A673 (cell line): ENCODE measurements at regions not wholly inside any gene's neighbourhood (a gene's known extent, or its start where the extent isn't known, plus 50 kb on each side); places are given as distances from the start of the nearest gene placed in this dataset.

Source experiments
- BruUV-seq: library from RNA; stranded (reverse); fragments of 400-500 nt; replicated peaks from 2 replicates; lab custom pipeline; 2021; lab: Mats Ljungman, UMichigan
- CTCF ChIA-PET: fragments of 300-600 bp; sonication (Branson Sonifier 250); formaldehyde crosslinking; loops from one replicate; lab custom pipeline; 2022; ENCODE audit warnings: antibody characterized with exemption; lab: Charles Lee
- POLR2A ChIA-PET: fragments of 300-600 bp; sonication (Branson Sonifier 250); formaldehyde crosslinking; loops from one replicate; lab custom pipeline; 2022; ENCODE audit warnings: antibody characterized with exemption; ENCODE audit not compliant: low non-redundant PET; lab: Charles Lee
- DNase-seq: peaks from one replicate; pipeline ENCODE4 v3.0.0-alpha.2; 2015; ENCODE audit warnings: low spot score
- H3K27ac ChIP-seq: fragments of 200-600 bp; sonication (generic); 2 replicates; pipeline ENCODE4 v1.5.1; 2016; ENCODE audit warnings: mixed run types, low read depth, mild to moderate bottlenecking, mixed read lengths, antibody characterized with exemption, low read length; ENCODE audit not compliant: poor library complexity, severe bottlenecking
- H3K27me3 ChIP-seq: fragments of 200-600 bp; sonication (generic); replicated peaks from 2 replicates; pipeline ENCODE4 v1.6.1; 2017; ENCODE audit warnings: mixed run types, low read depth, mild to moderate bottlenecking, mixed read lengths, antibody characterized with exemption, low read length; ENCODE audit not compliant: insufficient read depth, poor library complexity
- H3K36me3 ChIP-seq: fragments of 200-600 bp; sonication (generic); 2 replicates; pipeline ENCODE4 v1.6.1; 2016; ENCODE audit warnings: mixed run types, mild to moderate bottlenecking, mixed read lengths, antibody characterized with exemption, low read length; ENCODE audit not compliant: insufficient read depth, poor library complexity, severe bottlenecking
- H3K4me1 ChIP-seq: fragments of 200-600 bp; sonication (generic); 2 replicates; pipeline ENCODE4 v1.6.1; 2017; ENCODE audit warnings: mixed run types, mild to moderate bottlenecking, mixed read lengths, antibody characterized with exemption, low read length; ENCODE audit not compliant: insufficient read depth, poor library complexity, severe bottlenecking
- H3K4me3 ChIP-seq: fragments of 200-600 bp; sonication (generic); 2 replicates; pipeline ENCODE4 v1.5.1; 2016; ENCODE audit warnings: low read depth, mixed run types, mild to moderate bottlenecking, mixed read lengths, low read length; ENCODE audit not compliant: poor library complexity, severe bottlenecking
- H3K9me3 ChIP-seq: fragments of 200-600 bp; sonication (generic); 2 replicates; pipeline ENCODE4 v1.6.1; 2016; ENCODE audit warnings: mixed run types, low read depth, mild to moderate bottlenecking, mixed read lengths, antibody characterized with exemption, low read length; ENCODE audit not compliant: poor library complexity, severe bottlenecking
- EZH2 ChIP-seq: fragments of 200-600 bp; sonication (generic); IDR thresholded peaks from 2 replicates; pipeline ENCODE4 v1.6.1; 2017; ENCODE audit warnings: borderline replicate concordance, low read depth, mild to moderate bottlenecking, mixed read lengths, antibody characterized with exemption, low read length; ENCODE audit not compliant: poor library complexity, severe bottlenecking
- intact Hi-C: fragments of 100-400 bp; cut with micrococcal nuclease; formaldehyde crosslinking; loops from one replicate; pipeline ENCODE4 v1.10.0; 2022; ENCODE audit not compliant: unreplicated experiment
- TF ChIP-seq, protein P1 (sequence below): fragments of 300-800, 200-600 bp; sonication (generic); conservative IDR thresholded peaks from 2 replicates; pipeline ENCODE4 v1.5.1; 2017; ENCODE audit warnings: low read depth, mild to moderate bottlenecking, antibody characterized with exemption, low read length, moderate library complexity, mixed read lengths

DNA sequence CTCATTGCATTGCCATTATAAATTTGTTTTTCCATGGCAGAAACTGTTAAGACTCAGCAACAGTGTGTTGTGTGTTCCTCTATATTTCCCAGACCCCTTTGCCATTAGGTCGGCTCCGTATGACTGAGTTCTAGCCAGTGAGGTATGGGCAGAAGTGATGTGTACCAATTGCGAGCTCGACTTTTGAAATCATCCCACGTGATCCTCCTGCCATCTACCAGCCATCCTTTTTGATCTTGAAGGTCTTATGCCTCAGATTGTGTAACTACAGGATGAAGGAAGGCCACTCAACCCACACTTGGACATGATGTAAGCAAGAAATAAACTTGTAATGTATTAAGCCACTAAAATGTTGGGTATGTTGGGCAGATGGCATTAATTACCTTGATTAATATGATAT lies 562.3 kb downstream of the PDCD6IP start:
- POLR2A ChIA-PET, result no interaction called here
- Histone ChIP-seq H3K27me3 (no peaks in the 10 kb centered on the region), H3K27ac (no peak overlapping the region), H3K4me3 (no peak overlapping the region), H3K9me3 (no peaks in the 10 kb centered on the region), H3K36me3 (no peaks in the 10 kb centered on the region), H3K4me1 (peaks cover 7% of the 10 kb centered on the region)
- CTCF ChIA-PET, result no interaction called here
- no TSS peak for BruUV-seq
- intact Hi-C loops, result no loop called here
- TF ChIP-seq, protein P1, sequence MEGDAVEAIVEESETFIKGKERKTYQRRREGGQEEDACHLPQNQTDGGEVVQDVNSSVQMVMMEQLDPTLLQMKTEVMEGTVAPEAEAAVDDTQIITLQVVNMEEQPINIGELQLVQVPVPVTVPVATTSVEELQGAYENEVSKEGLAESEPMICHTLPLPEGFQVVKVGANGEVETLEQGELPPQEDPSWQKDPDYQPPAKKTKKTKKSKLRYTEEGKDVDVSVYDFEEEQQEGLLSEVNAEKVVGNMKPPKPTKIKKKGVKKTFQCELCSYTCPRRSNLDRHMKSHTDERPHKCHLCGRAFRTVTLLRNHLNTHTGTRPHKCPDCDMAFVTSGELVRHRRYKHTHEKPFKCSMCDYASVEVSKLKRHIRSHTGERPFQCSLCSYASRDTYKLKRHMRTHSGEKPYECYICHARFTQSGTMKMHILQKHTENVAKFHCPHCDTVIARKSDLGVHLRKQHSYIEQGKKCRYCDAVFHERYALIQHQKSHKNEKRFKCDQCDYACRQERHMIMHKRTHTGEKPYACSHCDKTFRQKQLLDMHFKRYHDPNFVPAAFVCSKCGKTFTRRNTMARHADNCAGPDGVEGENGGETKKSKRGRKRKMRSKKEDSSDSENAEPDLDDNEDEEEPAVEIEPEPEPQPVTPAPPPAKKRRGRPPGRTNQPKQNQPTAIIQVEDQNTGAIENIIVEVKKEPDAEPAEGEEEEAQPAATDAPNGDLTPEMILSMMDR, result no peak
- no peak for TF ChIP-seq EZH2
- DNase-seq, result no peak

DNA sequence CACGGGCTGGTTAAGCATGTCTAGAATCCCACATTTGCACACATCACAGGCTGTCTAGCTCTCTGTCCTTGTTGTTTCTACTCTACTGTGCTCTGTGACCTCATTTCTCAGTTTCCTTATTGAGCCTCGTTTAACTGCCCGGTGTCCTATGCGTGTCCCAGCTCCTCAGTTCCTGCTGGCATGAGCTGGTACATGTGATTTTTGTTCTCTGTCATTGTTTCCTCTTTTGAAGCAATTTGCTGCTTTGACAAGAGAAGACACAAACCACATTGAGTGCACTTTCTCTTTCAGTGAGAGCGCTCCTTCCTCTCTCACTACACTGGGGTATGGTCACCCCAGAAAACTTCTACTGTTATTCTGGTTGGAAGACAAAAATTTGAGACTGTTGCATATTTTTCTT lies 563.5 kb downstream of the PDCD6IP start:
- H3K4me3 ChIP-seq, result no peak overlapping the region
- CTCF ChIA-PET, result interaction anchor here (0.7 kb wide), 1 partner anchor 26 kb away, joined by 3 read pairs; no protein-coding TSS in a partner anchor
- H3K9me3 ChIP-seq, result no peaks in the 10 kb centered on the region
- BruUV-seq, result no TSS peak
- H3K4me1 ChIP-seq, result peaks cover 7% of the 10 kb centered on the region
- DNase-seq, result no peak
- no peaks in the 10 kb centered on the region for H3K36me3 ChIP-seq
- POLR2A ChIA-PET, result no interaction called here
- intact Hi-C loops, result no loop called here
- H3K27ac ChIP-seq, result no peak overlapping the region
- no peak for TF ChIP-seq EZH2
- TF ChIP-seq, protein P1, result no peak
- H3K27me3 ChIP-seq, result no peaks in the 10 kb centered on the region

DNA sequence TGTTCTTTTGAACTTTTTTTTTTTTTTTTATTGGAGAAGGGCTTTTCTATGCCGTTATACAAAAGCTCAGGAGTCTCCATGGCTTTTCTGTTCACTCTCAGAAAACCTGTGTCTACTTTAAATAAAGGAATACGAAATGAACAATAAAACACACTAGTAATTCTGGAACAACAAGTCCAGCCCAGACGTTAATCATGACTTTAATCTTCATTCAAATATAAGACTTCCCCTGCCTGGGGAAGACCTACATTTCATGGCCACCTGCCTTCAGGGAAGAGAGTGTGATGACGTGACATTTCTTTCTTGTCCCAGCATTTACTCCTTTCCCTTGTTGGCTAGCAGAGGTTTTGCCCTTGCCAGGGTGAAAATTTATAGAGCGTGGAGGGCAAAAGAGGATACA lies 564.5 kb downstream of the PDCD6IP start:
- H3K27ac ChIP-seq, result no peak overlapping the region
- TF ChIP-seq, protein P1, result no peak
- TF ChIP-seq EZH2, result no peak
- BruUV-seq, result no TSS peak
- no peaks in the 10 kb centered on the region for H3K36me3 ChIP-seq
- H3K4me3 ChIP-seq, result no peak overlapping the region
- no peaks in the 10 kb centered on the region for H3K27me3 ChIP-seq
- no peaks in the 10 kb centered on the region for H3K9me3 ChIP-seq
- ChIA-PET POLR2A (no interaction called here), CTCF (interaction anchor here (0.7 kb wide), 1 partner anchor 25 kb away, joined by 3 read pairs; no protein-coding TSS in a partner anchor)
- intact Hi-C loops, result no loop called here
- DNase-seq, result no peak
- peaks cover 7% of the 10 kb centered on the region for H3K4me1 ChIP-seq
